B cell (primary cell): ENCODE measurements at regions not wholly inside any gene's neighbourhood (a gene's known extent, or its start where the extent isn't known, plus 50 kb on each side); places are given as distances from the start of the nearest gene placed in this dataset.

ENCODE experiments used
- ATAC-seq: fragments of 200-7000 bp; cut with Tn5 transposase; one replicate; pipeline ENCODE4 v1.10.0; 2021; ENCODE audit warnings: low read depth, mild to moderate bottlenecking, moderate number of reproducible peaks, moderate library complexity
- CTCF ChIA-PET: fragments of 350-600 bp; sonication (Branson Sonifier 250); formaldehyde crosslinking; loops from one replicate; lab custom pipeline; 2021; ENCODE audit warnings: antibody characterized with exemption, inconsistent platforms; lab: Charles Lee
- POLR2A ChIA-PET: fragments of 350-600 bp; sonication (Branson Sonifier 250); formaldehyde crosslinking; loops from one replicate; lab custom pipeline; 2021; ENCODE audit warnings: antibody characterized with exemption; lab: Charles Lee
- DNase-seq: peaks from one replicate; pipeline ENCODE4 v3.0.0; 2013
- H2AFZ ChIP-seq: 2 replicates; pipeline ENCODE4 v1.6.1; 2012; ENCODE audit warnings: mild to moderate bottlenecking, low read depth, low read length; ENCODE audit not compliant: insufficient read depth, poor library complexity, severe bottlenecking
- H3K27ac ChIP-seq, 2 donors: 1 replicate in 1 of 2; 2 replicates in 1 of 2; pipeline ENCODE4 v1.5.1; 2012 to 2013; ENCODE audit warnings: low read length in 2 of 2, mild to moderate bottlenecking in 2 of 2, moderate library complexity in 1 of 2
- H3K27me3 ChIP-seq, 4 experiments: fragments of 200-600 bp in 1 of 4; sonication (generic) in 1 of 4; replicated peaks in 1 of 4; 1 replicate in 2 of 4; 2 replicates in 2 of 4; pipeline versions ENCODE4 v1.6.1 to v1.7.0; 2013 to 2016; ENCODE audit warnings: low read length in 3 of 4, mild to moderate bottlenecking in 2 of 4, mixed read lengths in 1 of 4, moderate library complexity in 1 of 4; ENCODE audit not compliant: insufficient read depth in 4 of 4, control insufficient read depth in 3 of 4; ENCODE audit errors: control extremely low read depth in 1 of 4
- H3K36me3 ChIP-seq, 2 experiments: replicated peaks in 1 of 2; 1 replicate in 1 of 2; 2 replicates in 1 of 2; pipeline versions ENCODE4 v1.6.1 to v1.7.1; 2013; ENCODE audit warnings: low read length in 1 of 2; ENCODE audit not compliant: insufficient read depth in 2 of 2, control insufficient read depth in 1 of 2; ENCODE audit errors: control extremely low read depth in 1 of 2, extremely low read depth in 1 of 2
- H3K4me1 ChIP-seq, 2 donors: fragments of 200-600 bp in 1 of 2; sonication (generic) in 1 of 2; 1 replicate in 1 of 2; 2 replicates in 1 of 2; pipeline versions ENCODE4 v1.5.1 to v1.6.1; 2013 to 2017; ENCODE audit warnings: low read length in 2 of 2; ENCODE audit not compliant: control insufficient read depth in 2 of 2, insufficient read depth in 2 of 2
- H3K4me2 ChIP-seq: replicated peaks from 2 replicates; pipeline ENCODE3; 2012; ENCODE audit warnings: mild to moderate bottlenecking, low read depth, low read length; ENCODE audit not compliant: poor library complexity, severe bottlenecking
- H3K4me3 ChIP-seq, 5 experiments: fragments of 200-600 bp in 1 of 5; sonication (generic) in 1 of 5; 1 replicate in 3 of 5; 2 replicates in 2 of 5; pipeline versions ENCODE4 v1.5.1 to v1.7.0; 2011 to 2016; ENCODE audit warnings: low read length in 4 of 5, mild to moderate bottlenecking in 4 of 5, low read depth in 2 of 5, control low read depth in 1 of 5, moderate library complexity in 1 of 5; ENCODE audit not compliant: insufficient read depth in 1 of 5; ENCODE audit errors: control extremely low read depth in 1 of 5, extremely low read depth in 1 of 5
- H3K79me2 ChIP-seq: fragments of 200-600 bp; sonication (generic); one replicate; pipeline ENCODE4 v1.6.0; 2016; ENCODE audit warnings: low read length; ENCODE audit not compliant: control insufficient read depth, insufficient read depth
- H3K9ac ChIP-seq: fragments of 200-600 bp; sonication (generic); 2 replicates; pipeline ENCODE4 v1.6.1; 2017; ENCODE audit warnings: mild to moderate bottlenecking, low read length, moderate library complexity
- H3K9me3 ChIP-seq, 3 donors: one replicate each; pipeline versions ENCODE4 v1.6.1 to v1.7.1; 2013; ENCODE audit warnings: low read length in 2 of 3; ENCODE audit not compliant: control insufficient read depth in 2 of 3, insufficient read depth in 1 of 3; ENCODE audit errors: control extremely low read depth in 1 of 3
- H4K20me1 ChIP-seq: 2 replicates; pipeline ENCODE4 v1.6.0; 2012; ENCODE audit warnings: mild to moderate bottlenecking, low read length; ENCODE audit not compliant: insufficient read depth, control insufficient read depth, poor library complexity, severe bottlenecking
- H3K27ac Mint-ChIP-seq: one replicate; pipeline ENCODE4 v1.8.0; 2021; ENCODE audit warnings: mixed read lengths
- H3K27me3 Mint-ChIP-seq: one replicate; pipeline ENCODE4 v1.8.0; 2021; ENCODE audit warnings: mixed read lengths
- H3K4me1 Mint-ChIP-seq: one replicate; pipeline ENCODE4 v1.8.0; 2021; ENCODE audit warnings: mixed read lengths
- H3K4me3 Mint-ChIP-seq: one replicate; pipeline ENCODE4 v1.8.0; 2021; ENCODE audit warnings: mixed read lengths
- H3K9me3 Mint-ChIP-seq: one replicate; pipeline ENCODE4 v1.8.0; 2022; ENCODE audit warnings: mixed read lengths; ENCODE audit not compliant: insufficient read depth
- CTCF ChIP-seq: fragments of 200-600 bp; IDR thresholded peaks from one replicate; pipeline ENCODE4 v1.8.0; 2022; ENCODE audit warnings: antibody characterized with exemption, mild to moderate bottlenecking
- EZH2 ChIP-seq: IDR thresholded peaks from 2 replicates; pipeline ENCODE4 v1.6.1; 2012; ENCODE audit warnings: borderline replicate concordance, low read depth, mild to moderate bottlenecking, moderate library complexity, low read length; ENCODE audit not compliant: insufficient read depth, poor library complexity, severe bottlenecking
- WGBS: methylation state at CpG from one replicate; pipeline ENCODE4 v1.1.5; 2013; ENCODE audit warnings: missing lambda C conversion rate; ENCODE audit not compliant: insufficient coverage; 5-methylcytosine and 5-hydroxymethylcytosine counted together
- intact Hi-C: fragments of 100-400 bp; cut with micrococcal nuclease; formaldehyde crosslinking; loops from one replicate; pipeline ENCODE4 v1.10.0; 2022

GRCh38 chr6:55925292-55925691 lies 49.9 kb upstream of the BMP5 start:
- Histone ChIP-seq H3K9me3 (peaks cover 0 to 3% (median 0%) of the 10 kb centered on the region in 3 donors), H3K4me2 (no peak overlapping the region), H3K9ac (no peak overlapping the region), H3K27ac (no peak overlapping the region), H4K20me1 (no peaks in the 10 kb centered on the region), H3K36me3 (no peaks in the 10 kb centered on the region), H3K27me3 (no peaks in the 10 kb centered on the region), H3K4me1 (no peaks in the 10 kb centered on the region), H2AFZ (no peak overlapping the region), H3K4me3 (no peak overlapping the region), H3K79me2 (no peaks in the 10 kb centered on the region)
- H3K27me3 Mint-ChIP-seq = no peaks in the 10 kb centered on the region
- peaks cover 6% of the 10 kb centered on the region for H3K9me3 Mint-ChIP-seq
- H3K4me3 Mint-ChIP-seq = no peak overlapping the region
- CTCF ChIA-PET = no interaction called here
- no peak for DNase-seq
- no peak for ATAC-seq
- no peak overlapping the region for H3K27ac Mint-ChIP-seq
- intact Hi-C loops = no loop called here
- TF ChIP-seq CTCF (no peak), EZH2 (no peak)
- POLR2A ChIA-PET = no interaction called here
- H3K4me1 Mint-ChIP-seq = no peaks in the 10 kb centered on the region
- WGBS = no CpG with 5 or more reads among the region's 1 CpG
